ENCODE measurements at regions not wholly inside any gene's neighbourhood (a gene's known extent, or its start where the extent isn't known, plus 50 kb on each side); places are given as distances from the start of the nearest gene placed in this dataset.

GRCh38 chr16:14334366-14335080 lies 263.4 kb downstream of the MRTFB start:
- DNase-seq, result no peak

- no peak for DNase-seq
Observed at GRCh38 chr16:14333361-14333760, 262.2 kb downstream of the MRTFB start.

GRCh38 chr16:14331020-14331419 lies 259.9 kb downstream of the MRTFB start:
- no peak for DNase-seq

- DNase-seq, result no peak
Observed at GRCh38 chr16:14329727-14330350, 258.7 kb downstream of the MRTFB start.

- DNase-seq, result no peak
Observed at GRCh38 chr16:14325502-14326401, 254.6 kb downstream of the MRTFB start.

- no peak for DNase-seq
Observed at GRCh38 chr16:14324581-14324980, 253.5 kb downstream of the MRTFB start.

- no peak for DNase-seq
Observed at GRCh38 chr16:14322186-14322585, 251.1 kb downstream of the MRTFB start.

GRCh38 chr16:14321542-14321941 lies 250.4 kb downstream of the MRTFB start:
- DNase-seq, result no peak

- DNase-seq, result no peak
Observed at GRCh38 chr16:14320406-14320805, 249.3 kb downstream of the MRTFB start.
